Coronary artery (tissue), 2 donors: ENCODE measurements at regions not wholly inside any gene's neighbourhood (a gene's known extent, or its start where the extent isn't known, plus 50 kb on each side); places are given as distances from the start of the nearest gene placed in this dataset.

Experiments used
- DNase-seq: peaks from one replicate; pipeline ENCODE4 v3.0.0-alpha.2; 2017; ENCODE audit warnings: low spot score
- H3K27ac ChIP-seq, 2 donors: fragments of 200-600 bp; sonication (generic); one replicate each; pipeline ENCODE4 v1.5.1; 2016 to 2019
- H3K4me3 ChIP-seq: fragments of 200-600 bp; sonication (generic); 2 replicates; pipeline ENCODE4 v1.5.1; 2016; ENCODE audit warnings: mild to moderate bottlenecking, moderate library complexity
- CTCF ChIP-seq: fragments of 200-600 bp; sonication (generic); IDR thresholded peaks from one replicate; pipeline ENCODE4 v1.5.1; 2019; ENCODE audit warnings: antibody characterized with exemption

DNA sequence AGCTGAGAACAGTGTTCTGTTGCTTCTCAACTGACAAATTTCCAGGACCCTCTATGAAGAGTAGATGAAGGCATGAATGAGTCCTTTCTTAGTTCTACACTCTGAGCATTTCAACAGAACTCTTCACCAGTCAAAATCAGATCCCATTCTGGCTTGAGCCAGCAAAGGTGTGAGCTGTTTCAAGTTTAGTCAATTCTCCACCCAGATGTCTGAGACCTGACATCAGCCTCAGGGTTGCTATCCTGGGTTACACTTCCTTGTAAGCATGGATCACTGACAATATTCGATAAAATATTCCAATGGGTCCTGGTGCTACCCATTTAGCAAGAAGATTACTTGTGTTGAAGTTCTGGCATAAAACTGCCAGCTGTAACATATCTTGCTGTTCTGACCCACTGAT lies 97.6 kb upstream of the PPP2R3A start:
- TF ChIP-seq CTCF = no peak
- no peak overlapping the region for H3K4me3 ChIP-seq
- H3K27ac ChIP-seq = no peak overlapping the region
- DNase-seq = no peak

DNA sequence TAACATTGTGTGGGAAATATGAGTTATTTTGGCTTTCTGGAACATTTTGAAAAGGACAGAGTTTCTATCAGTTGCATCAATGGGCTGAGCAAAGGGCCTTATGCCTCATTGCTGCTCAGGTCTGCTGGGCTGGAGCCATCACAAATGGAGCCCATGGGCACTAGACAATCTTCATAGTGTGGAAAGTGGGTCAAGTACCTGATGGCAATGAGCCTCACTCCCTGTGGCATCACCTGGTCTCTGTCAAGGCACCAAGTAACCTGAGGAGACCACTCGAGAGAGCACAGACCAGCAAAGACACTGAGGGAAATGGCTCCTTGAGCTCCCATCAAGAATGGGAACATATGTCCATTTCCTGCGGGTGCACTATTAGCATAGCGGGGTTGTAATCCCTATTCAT lies 96.7 kb upstream of the PPP2R3A start:
- DNase-seq = no peak
- Histone ChIP-seq H3K27ac (no peak overlapping the region), H3K4me3 (no peak overlapping the region)
- TF ChIP-seq CTCF = no peak

GRCh38 chr3:135869439-135870105 lies 96.0 kb upstream of the PPP2R3A start:
- no peak for DNase-seq
- H3K27ac ChIP-seq = no peak overlapping the region
- no peak overlapping the region for H3K4me3 ChIP-seq
- TF ChIP-seq CTCF = no peak

- H3K4me3 ChIP-seq = no peak overlapping the region
- no peak overlapping the region for H3K27ac ChIP-seq
- no peak for TF ChIP-seq CTCF
- DNase-seq = no peak
Measured at GRCh38 chr3:135871311-135871710, 94.2 kb upstream of the PPP2R3A start.

GRCh38 chr3:135874035-135874434 lies 91.5 kb upstream of the PPP2R3A start:
- no peak for DNase-seq
- no peak for TF ChIP-seq CTCF
- H3K27ac ChIP-seq = no peak overlapping the region
- H3K4me3 ChIP-seq = no peak overlapping the region

DNA sequence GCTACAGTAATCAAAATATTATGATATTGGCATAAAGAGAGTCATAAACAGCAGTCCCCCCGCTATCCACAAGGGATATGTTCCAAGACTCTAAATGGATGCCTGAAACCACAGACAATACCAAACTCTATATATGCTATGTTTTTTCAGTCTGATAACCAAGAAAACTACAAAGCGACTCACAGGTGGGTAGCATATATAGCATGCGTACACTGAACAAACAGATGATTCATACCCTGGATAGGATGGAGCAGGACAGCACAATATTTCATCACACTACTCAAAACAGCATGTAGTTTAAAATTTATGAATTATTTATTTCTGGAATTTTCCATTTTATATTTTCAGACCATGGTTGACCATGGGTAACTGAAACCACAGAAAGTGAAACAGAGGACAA lies 87.0 kb upstream of the PPP2R3A start:
- no peak for TF ChIP-seq CTCF
- Histone ChIP-seq H3K27ac (no peak overlapping the region), H3K4me3 (no peak overlapping the region)
- DNase-seq = no peak

GRCh38 chr3:135885885-135886284 lies 79.6 kb upstream of the PPP2R3A start:
- no peak for TF ChIP-seq CTCF
- Histone ChIP-seq H3K4me3 (no peak overlapping the region), H3K27ac (no peak overlapping the region)
- no peak for DNase-seq
